K562 (cell line): ENCODE measurements at regions not wholly inside any gene's neighbourhood (a gene's known extent, or its start where the extent isn't known, plus 50 kb on each side); places are given as distances from the start of the nearest gene placed in this dataset.
A peak's percentile ranks its signal among the peaks of the same experiment; 100 is the strongest.

Source experiments
- ELF1 ChIP-seq: fragments of 200-800 bp; sonication (Bioruptor generic); IDR thresholded peaks from 2 replicates; pipeline ENCODE4 v1.6.1; 2016; ENCODE audit warnings: missing genetic modification characterization, missing compliant biosample characterization
- ETS1 ChIP-seq: conservative IDR thresholded peaks from 2 replicates; pipeline ENCODE4 v1.6.1; 2011; ENCODE audit warnings: low read depth, mild to moderate bottlenecking, low read length; ENCODE audit not compliant: control insufficient read depth
- GATA2 ChIP-seq: sonication (generic); formaldehyde crosslinking; IDR thresholded peaks from 2 replicates; pipeline ENCODE4 v1.4.0; 2020; ENCODE audit warnings: mild to moderate bottlenecking, missing genetic modification reagents
- HDAC8 ChIP-seq: fragments of 450-650 bp; IDR thresholded peaks from 2 replicates; pipeline ENCODE4 v1.6.1; 2016; ENCODE audit warnings: mild to moderate bottlenecking, missing genetic modification characterization, moderate library complexity, missing compliant biosample characterization
- L3MBTL2 ChIP-seq: fragments of 450-650 bp; IDR thresholded peaks from 2 replicates; pipeline ENCODE4 v1.6.1; 2016; ENCODE audit warnings: mild to moderate bottlenecking, moderate library complexity
- MAZ ChIP-seq, 2 experiments: fragments of 450-650 bp in 1 of 2; sonication (generic) in 1 of 2; formaldehyde crosslinking; IDR thresholded peaks in 1 of 2; conservative IDR thresholded peaks in 1 of 2; 2 replicates each; pipeline versions ENCODE4 v1.4.0 to v1.5.0; 2020; ENCODE audit warnings: mild to moderate bottlenecking in 1 of 2, missing genetic modification reagents in 1 of 2
- MTA1 ChIP-seq: fragments of 450-650 bp; IDR thresholded peaks from 2 replicates; pipeline ENCODE4 v1.6.1; 2017; ENCODE audit warnings: borderline replicate concordance
- NFYB ChIP-seq: IDR thresholded peaks from 2 replicates; pipeline ENCODE4 v1.6.1; 2011; ENCODE audit warnings: mild to moderate bottlenecking, moderate library complexity; ENCODE audit not compliant: insufficient read length; ENCODE audit errors: extremely low read depth
- NR2C2 ChIP-seq, 2 experiments: fragments of 200-800 bp in 1 of 2; sonication (Bioruptor generic) in 1 of 2; sonication (generic) in 1 of 2; formaldehyde crosslinking in 1 of 2; IDR thresholded peaks; 2 replicates each; pipeline versions ENCODE4 v1.6.1 to v1.8.0; 2016 to 2022; ENCODE audit warnings: mild to moderate bottlenecking in 1 of 2, missing compliant biosample characterization in 1 of 2, missing genetic modification characterization in 1 of 2, missing genetic modification reagents in 1 of 2
- PHF20 ChIP-seq: fragments of 450-650 bp; IDR thresholded peaks from 2 replicates; pipeline ENCODE4 v1.6.1; 2018; ENCODE audit not compliant: partially characterized antibody
- TARDBP ChIP-seq: fragments of 450-650 bp; IDR thresholded peaks from 2 replicates; pipeline ENCODE4 v1.6.1; 2016
- TBP ChIP-seq: optimal IDR thresholded peaks from 2 replicates; pipeline ENCODE3; 2011; ENCODE audit warnings: low read depth, low read length, improper control_type of control experiment
- TCFL5 ChIP-seq: fragments of 250-450 bp; sonication (Bioruptor Pico); conservative IDR thresholded peaks from 2 replicates; pipeline ENCODE4 v1.6.1; 2021; ENCODE audit warnings: mild to moderate bottlenecking, moderate library complexity, matching md5 sums
- ZNF407 ChIP-seq: fragments of 450-650 bp; IDR thresholded peaks from 2 replicates; pipeline ENCODE4 v1.6.1; 2016; ENCODE audit warnings: low read depth
- ZNF766 ChIP-seq: fragments of 200-800 bp; sonication (Bioruptor generic); conservative IDR thresholded peaks from 2 replicates; pipeline ENCODE4 v1.6.1; 2016; ENCODE audit warnings: missing genetic modification characterization, missing compliant biosample characterization

GRCh38 chr12:47377414-47378221 is 297.9 kb upstream of the AMIGO2 start (continued):
- peak; percentile 75 for TF ChIP-seq GATA2 (CRISPR knock-in tag)
- TF ChIP-seq PHF20, result no peak
- TF ChIP-seq TARDBP, result peak; percentile 70; the same call in 1 of the 2 replicates
- TF ChIP-seq TCFL5, result no peak
- peak; percentile 56; the same call in 1 of the 2 replicates for TF ChIP-seq MTA1
- TF ChIP-seq ZNF407, result no peak
- TF ChIP-seq ETS1, result no peak
- 0 out of 2 replicates have a peak, but pooled peaks have one; percentile 12 for TF ChIP-seq ELF1 (tag)
- no peak for TF ChIP-seq HDAC8 (tag)
- TF ChIP-seq MAZ (CRISPR knock-in tag; conservative IDR thresholded peaks at IDR 0.05 in 1 of 2, IDR thresholded peaks at IDR 0.05 in 1 of 2), result peak; percentile 35 to 80; a peak in 2 of 4 replicates
- peak; percentile 68 for TF ChIP-seq L3MBTL2
- TF ChIP-seq TBP, result no peak
- TF ChIP-seq NR2C2 (CRISPR knock-in tag; IDR thresholded peaks at IDR 0.05), result peak; percentile 48; the same call in 1 of the 2 replicates
- peak; percentile 66; the same call in 1 of the 2 replicates for TF ChIP-seq NR2C2 (tag; IDR thresholded peaks at IDR 0.05)
- peak; percentile 79 for TF ChIP-seq ZNF766
- no peak for TF ChIP-seq NFYB
